Stimulated activated CD4-positive, alpha-beta T cell treated with anti-CD3 and anti-CD28 coated beads, Interleukin-2, amount 100 ng/mL, for 48 hours (primary cell): ENCODE measurements at regions not wholly inside any gene's neighbourhood (a gene's known extent, or its start where the extent isn't known, plus 50 kb on each side); places are given as distances from the start of the nearest gene placed in this dataset.

Experiments
- DNase-seq, 2 donors: peaks; one replicate each; pipeline ENCODE4 v3.0.0-alpha.2; 2020

DNA sequence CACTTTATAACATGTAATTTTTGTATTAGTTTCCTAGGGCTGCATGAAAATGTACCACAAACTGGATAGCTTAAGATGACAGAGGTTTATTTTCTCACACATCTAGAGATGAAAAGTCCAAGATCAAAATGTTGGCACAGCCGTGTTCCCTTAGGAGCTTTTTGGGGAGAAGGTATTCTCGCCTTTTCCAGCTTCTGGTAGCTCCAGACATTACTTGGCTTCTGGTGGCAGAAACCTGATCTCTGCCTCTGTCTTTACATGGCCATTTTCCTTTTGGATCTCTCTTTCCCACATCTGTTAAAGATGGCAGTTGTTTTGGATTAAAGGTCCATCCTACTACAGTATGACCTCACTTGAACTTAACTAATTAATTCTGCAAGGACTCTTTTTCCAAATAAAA is 885.7 kb upstream of the CDH8 start:
- DNase-seq = no peak

DNA sequence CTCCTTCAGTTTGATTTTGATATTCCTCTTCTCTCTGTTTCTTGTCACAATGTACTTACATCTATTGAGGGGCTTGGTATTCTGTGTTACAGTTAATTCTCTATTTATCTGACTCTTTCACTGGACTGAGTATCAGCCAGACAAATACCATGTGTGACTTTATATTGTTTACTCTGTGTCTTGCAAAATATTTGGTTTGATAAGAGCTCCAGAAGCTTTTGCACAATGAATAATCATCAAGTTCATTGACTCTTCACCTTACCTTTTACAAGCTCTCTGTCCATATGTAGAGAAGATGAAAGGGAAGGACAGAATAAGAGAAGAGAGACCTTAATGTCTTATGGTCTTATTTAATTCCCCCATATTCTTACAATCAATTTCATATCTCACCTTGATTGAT is 877.7 kb upstream of the CDH8 start:
- DNase-seq = no peak

DNA sequence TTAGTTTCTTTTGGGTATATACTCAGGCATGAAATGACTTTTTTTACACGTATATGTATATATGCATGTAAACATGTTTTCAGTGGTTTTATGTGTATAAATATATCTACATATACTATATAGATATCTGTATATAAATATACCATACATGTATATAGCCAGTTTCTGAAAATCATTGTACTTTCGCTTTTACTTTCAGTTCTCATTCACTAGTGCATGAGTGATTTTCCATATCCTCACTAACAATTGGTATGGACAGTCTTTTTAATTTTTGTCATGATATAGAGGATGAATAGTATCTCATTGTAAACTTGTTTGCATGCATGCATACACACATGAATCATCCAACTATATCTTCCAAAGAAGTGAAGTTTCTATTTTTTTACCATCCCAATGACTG is 877.1 kb upstream of the CDH8 start:
- no peak for DNase-seq

DNA sequence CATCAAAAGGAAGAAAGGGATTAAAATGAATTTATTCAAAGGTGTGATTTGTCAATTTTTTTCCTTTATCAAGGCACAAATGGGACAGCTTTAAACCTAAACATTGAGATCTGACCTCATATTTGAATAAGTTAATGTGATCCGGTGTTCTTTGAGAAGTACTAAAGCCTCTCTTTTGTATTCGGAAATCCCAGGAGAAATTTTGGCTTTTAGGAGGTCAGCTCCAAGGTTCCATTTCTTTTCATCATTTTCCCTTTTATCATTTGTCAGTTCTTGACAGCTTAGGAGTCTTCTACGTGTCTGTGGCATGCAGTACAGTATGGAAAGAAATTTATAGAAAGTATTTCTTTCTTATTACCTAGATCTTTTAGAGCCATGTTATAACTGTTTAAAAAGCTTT is 873.4 kb upstream of the CDH8 start:
- no peak for DNase-seq

DNA sequence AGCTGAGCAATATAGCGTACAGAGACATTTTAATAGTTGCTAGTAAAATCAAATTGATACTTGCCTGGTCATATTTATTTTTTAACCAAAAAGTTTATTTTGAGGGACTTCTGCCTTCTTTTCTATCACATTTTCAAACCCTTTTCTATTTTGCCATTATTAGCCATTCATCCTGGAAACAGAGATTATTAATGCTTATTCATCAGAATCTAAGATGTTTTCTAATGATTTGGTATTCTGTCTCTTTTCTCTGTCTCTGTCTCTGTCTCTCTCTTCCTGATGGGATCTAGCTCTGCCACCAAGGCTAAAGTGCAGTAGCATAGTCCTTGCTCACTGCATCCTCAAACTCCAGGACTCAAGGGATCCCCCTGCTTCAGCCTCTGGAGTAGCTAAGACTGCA is 871.3 kb upstream of the CDH8 start:
- DNase-seq = no peak

DNA sequence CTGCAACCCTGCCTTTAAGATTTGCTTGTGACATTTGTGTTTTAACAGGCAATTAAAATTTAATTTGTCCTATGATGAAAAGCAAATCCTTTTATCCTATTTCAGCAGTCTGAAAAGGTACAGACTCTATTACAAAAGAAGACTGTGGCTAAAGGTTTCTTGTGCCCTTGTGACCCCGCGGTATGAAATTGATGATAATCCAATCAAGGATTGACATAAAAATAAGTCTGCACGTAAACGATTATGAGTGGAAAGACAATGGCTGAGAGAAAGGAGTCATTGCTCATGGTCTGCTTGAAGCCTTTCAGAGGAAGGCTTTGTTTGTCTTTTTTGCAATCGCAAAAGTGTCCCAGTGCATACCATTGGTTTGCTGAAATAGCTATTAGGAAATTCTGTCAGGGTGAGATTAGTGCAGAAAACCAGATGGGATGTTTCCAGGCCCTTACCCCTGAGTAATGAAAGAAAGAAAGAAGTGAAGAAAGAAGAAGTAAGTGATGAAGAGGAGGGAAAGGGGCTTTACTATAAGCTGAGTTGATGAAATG is 867.8 kb upstream of the CDH8 start:
- no peak for DNase-seq

DNA sequence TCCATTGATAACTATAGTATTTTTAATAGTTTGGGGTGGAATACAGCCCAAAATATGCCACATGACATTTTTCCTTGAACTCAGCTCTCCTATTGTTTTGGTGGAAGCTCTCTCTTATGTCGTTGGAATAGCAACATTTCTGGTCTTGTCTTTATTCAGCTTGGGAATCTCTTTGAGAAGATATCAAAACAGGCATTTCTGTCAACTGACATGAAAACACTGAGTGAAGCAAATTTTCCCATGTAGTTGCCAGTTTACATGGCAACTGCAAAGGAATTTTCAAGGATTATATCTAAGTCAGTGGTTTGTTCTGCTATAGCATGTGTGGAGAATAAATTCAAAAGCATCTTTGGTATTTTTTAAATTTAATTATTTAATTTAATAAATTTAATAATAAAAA is 863.5 kb upstream of the CDH8 start:
- no peak for DNase-seq

DNA sequence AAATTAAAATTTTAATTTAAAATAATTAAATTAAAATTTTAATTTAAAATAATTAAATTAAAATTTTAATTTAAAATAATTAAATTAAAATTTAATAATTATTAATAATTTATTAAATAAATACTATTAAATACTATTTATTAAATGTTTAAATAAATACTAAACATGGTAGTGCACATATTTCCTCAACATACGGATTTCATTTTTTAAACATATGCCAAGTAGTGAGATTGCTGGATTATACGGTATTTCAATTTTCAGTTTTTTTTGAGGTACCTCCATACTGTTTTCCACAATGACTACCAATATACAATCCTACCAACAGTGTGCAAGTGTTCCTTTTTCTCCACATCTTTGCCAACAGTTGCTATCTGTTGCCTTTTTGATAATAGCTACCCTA is 852.9 kb upstream of the CDH8 start:
- DNase-seq = no peak

DNA sequence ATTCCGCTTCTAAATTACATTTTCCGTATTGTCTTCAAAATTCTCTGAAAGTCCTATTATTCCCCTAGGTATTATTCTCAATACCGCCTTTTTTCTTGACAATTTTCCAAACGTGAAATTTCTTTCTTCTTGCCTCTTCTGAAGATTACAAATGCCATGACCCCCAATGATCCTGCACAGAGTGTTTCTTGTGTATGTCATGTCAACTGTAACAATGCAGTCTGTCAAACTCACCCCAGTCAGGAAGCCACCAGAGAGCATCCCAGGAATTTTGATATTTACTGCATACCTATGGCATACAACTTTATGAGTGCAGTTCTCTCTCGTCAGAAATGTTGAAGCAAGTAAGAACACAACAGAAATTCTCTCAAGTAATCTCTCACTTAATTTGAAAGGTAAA is 847.3 kb upstream of the CDH8 start:
- DNase-seq = no peak

DNA sequence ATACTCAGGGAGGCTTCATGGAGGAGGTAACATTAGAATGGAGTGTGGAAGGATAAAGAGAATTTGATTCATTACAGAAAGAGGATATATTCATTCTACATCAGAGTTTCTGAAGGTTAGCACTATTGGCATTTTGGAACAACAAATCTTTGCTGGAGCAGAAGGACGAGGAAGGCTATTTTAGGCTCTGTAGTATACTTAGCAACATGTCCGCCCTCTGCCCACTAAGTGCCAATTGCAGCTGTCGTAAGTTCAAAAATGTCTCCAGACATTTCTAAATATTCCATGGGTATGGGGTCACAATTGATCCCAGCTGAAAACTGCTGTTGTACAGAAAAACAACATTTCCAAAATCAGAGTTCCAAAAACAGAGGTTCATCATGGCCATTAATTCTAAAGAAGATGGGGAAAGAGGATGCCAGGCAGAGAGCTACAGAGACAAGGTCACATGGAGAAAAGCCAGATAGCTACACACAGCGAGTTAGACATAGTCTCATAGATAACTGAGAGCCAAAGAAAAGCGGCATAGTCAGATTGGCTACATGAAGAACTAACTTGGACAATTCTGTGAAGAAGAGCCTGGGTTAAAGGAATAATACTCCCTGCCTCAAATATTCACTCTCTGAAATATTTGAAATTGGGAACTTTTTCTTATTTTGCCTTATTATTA is 846.4 kb upstream of the CDH8 start:
- no peak for DNase-seq

DNA sequence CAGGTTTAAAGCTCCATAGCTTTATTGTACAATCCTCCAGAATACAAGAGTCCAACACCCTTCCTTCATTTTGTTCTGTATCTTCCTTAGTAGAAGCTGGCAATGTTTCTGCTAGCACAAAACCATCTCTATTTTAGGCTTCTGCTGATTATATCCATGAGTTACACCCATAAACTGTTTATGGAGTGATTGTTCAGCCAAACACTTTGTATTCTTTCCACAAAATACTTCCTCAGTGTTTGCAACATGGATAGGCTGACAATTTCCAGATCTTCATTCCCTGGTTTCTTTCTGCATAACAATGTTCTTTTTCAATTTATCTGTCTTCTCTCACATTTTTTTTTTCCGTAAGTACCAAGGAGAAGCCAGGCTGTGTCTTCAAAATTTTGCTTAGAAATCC is 839.9 kb upstream of the CDH8 start:
- no peak for DNase-seq

DNA sequence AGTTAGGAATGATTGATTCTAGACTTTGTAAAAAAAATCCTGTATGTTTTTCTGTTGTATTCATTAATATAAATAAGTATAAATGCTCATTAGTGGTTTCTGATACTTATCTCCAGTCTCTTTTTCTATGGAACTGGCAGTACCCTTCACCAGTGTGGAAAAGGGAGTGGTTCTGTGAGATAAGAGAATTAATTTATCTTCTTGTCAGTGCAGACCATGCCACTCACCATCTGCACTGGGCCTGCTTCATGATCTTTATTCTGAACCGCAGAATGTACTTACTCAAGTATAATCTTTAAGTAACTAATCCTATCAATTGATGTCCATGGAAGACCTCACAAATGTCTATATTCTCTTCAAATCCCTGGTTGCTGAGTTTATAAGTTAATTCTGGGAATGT is 836.1 kb upstream of the CDH8 start:
- no peak for DNase-seq

DNA sequence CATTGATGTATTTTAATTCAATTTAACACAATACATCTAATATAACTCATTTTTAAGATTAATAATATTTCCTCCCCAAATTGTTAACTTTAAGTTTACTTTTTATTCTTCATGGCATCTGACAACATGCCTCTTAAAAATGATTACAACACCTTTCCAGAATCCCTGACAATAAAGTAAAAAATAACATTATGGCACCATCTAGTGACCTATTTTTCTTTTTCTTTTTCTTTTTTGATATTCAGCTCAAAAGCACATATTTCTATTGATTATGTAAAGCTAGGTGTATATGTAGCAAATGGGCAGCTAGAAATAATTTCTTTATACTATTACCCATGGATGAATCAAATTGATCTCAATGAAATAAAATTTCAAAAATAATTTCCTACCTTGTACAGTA is 834.3 kb upstream of the CDH8 start:
- DNase-seq = no peak

DNA sequence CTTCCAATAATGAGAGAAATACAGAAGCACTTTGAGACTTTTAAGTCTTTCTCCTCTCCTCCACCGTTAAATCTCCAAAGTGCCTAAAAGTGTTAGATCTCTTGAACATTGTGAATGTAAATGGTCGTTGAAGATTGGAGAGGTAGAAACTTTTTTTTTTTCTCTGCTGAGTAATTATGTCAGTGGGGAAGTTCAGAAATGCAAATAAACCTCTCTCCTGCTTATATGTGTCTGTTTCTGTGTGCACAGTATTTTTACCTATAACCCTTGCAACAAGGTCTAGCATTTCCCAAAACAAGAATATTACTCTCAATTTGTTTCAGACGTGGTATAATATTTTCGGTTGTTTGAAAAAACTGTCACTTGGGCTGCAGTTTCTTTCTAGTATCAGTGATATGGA is 833.6 kb upstream of the CDH8 start:
- no peak for DNase-seq

DNA sequence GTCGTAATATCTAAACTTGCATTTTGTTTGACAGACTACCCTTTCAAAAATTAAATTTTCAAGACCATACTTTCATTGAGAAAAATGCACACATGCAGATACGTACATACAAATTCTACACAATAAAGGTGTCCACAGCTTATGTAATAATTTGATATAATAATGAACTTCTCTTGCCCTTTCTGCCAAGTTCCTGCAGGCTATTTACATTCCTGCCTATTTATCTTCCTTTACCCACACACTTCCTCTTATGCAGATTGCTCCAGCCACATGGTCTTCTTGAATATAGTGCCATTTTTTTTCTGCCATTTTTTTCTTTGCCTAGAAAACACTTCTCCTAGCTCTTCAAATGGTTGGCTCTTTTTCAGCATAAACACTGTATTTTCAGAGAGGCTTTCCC is 826.9 kb upstream of the CDH8 start:
- DNase-seq = no peak

DNA sequence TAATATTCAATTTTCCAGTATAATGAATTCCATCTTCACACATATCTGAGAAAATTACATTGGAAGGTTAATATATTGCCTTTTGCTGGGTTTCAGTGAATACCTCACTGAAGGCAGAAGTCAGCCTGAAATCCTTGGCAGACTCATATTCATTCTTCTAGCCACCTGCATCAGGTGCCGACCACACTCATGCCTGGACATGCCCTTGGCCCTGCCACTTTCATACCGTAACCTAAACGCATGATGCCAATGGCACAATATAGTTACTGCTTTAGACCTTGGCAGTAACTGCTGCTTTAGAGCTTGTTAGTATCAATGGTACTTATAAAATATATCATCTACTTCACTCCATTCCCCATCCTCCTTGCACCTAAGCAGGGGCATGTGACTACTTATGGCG is 817.6 kb upstream of the CDH8 start:
- DNase-seq = no peak

DNA sequence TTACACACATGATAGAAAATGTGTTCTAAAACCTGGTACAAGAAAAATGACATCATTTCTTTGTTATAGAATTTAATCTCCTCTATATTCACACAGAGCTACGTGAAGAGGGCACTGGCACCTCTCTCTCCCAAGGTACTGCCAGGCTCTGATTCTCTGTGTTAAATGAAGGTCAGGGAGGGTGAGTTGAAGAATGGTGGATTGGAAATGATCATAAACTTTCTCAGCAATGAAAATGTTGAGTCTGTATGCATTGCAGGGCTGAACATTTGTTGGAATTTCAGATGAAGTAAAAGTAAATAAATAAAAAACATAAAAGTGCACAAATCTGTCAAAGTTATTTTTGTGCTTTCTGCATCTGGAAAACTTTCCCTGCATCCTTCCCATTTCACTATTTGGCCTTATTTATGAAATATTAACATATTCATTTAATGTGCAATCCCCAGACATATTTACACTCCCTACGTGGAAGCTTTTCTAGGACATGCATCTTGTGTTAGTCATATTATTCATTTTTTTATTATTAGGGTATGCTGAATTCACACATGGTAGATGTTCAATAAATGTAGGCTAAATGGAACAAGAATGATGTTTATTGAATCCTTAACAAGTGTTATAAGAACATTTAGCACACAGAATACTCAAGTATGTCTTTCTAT is 810.3 kb upstream of the CDH8 start:
- DNase-seq = no peak

DNA sequence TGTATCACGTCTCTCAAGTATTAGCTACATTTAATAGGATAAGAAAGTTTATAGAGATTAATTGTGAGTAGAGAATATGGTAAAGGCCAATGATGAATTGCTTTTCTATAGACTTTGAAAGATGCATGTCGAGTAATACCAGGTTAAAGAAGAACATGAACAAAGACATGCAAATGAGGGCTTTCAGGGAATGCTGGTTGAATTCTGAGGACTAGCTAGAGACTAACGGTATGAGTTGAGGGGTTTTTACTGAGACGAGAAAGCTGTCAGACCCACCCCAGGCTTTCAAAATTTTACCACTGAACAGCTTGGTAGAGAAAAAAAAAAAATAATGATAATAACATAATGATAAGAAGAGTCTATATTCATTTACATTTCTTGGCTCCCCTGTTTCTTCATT is 796.0 kb upstream of the CDH8 start:
- DNase-seq = no peak

DNA sequence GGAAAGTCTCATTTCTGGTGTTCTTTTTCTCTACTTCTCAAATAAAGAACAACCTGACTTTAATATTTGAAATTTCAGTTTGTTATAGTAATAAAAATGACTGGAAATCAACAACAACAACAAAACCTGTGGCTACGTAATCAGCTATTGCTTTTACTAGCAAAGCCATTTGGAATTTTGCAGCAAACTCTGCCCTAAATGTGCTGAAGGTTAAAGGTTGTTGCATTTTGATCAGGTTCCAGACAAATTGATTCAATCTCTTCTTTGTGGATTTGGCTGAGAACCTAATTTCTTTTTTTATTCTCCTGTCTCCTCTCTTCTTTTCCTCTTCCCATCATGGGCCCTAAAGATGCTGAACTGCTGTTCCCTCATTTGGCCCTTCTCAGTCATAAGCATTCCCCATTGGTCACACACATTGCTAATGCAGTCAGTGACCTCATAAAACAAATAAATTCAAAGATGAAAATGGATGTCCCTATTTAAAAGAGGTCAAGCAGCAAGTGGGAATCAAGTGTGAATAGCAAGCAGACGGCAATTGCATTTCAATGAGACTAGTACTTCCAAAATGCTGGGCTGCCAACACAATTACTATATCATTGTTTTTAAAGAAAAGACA is 795.1 kb upstream of the CDH8 start:
- no peak for DNase-seq

DNA sequence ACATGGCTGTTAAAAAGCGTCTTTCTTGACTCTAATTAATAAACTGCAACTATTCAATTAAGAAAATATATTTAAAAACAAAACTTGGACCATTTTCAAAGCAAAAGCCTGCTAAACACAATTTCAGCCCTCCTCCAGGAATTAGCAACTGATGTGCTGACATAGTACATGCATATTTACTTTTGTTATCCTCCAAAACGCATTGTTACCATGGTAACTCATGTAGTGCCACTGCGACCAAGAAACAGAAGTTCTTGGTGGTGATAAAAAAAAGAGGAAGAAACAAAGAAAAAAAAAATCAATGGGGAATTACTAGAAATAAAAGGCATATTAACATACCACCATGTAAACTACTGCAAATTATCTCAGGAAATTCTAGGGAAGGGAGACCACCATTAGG is 793.4 kb upstream of the CDH8 start:
- no peak for DNase-seq

DNA sequence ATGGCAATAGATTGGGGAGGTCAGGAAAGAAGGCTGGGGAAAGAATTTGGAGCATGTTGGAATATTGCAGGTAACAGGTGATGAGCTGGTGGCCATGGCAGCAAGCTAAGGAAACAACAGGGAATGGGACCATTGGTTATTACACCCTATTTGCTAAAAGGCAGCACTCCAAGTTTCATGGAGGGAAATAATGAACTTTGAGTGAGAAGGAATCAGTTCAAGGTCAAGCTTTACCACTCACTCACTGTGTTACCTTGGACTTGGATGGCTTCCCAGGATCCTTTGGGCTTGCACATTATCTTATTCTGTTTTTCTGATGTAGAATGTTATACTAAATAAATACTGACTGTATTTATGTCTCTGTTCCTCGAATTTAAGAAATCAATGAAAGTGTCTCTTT is 792.8 kb upstream of the CDH8 start:
- DNase-seq = no peak

DNA sequence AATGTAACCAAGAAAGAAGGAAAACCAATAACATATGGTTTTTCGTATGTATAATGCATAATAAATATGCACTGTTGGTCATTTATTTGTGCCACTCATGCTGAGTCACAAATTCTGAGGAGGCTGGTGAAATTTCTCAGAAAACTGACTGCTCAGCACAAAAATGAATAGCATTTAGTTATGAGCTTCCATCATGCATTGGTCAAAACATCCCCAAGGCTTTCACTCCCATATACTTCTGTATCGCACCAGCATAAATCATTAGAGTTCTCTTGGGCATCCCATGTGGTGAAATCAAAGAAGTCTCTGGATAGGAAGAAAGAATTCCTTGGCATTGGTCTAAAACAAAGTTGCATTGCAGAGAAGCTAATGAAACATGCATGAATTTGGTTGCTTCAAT is 785.6 kb upstream of the CDH8 start:
- DNase-seq = no peak

DNA sequence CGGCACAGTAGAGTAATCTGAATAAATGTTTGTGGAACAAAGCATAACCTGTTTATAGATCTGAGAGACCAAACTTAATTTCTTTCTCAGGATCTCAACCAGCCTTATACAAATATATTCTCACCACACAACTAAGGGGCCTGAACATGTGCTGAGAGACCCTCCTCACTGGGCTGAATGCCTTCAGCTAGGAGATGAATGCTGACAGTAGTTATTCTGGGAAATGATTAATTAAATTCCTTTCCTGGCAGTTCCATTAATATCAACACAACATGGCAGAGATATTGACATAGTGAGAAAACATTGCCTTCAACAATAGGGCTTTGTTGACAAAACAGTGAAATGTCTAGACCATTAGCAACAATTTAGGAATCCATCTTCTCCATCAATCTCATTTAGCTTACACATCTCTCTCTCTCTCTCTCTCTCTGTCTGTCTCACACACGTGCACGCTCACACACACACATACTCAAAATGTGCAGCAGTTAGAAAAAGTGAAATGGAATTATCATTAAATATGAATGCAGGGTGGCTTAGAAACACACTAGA is 780.8 kb upstream of the CDH8 start:
- DNase-seq = no peak

DNA sequence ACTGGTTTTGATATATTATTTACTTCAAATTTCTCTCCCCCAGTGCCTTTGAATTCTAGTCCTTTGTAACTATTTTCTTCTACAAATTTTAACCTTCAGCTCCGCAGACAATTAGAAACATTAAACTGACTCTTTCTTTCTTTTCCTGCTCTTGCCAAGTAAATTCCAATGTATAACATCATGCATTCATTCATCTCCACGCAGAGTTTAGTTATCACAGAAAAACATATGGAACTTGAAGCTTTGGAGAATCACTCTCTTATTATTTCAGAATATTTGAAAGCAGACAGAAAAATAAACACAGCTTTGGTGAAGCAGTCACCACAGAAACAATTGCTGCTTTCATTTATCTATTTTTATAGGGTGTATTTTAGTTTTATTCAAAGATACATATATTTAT is 778.7 kb upstream of the CDH8 start:
- DNase-seq = no peak
